ENCODE measurements at regions not wholly inside any gene's neighbourhood (a gene's known extent, or its start where the extent isn't known, plus 50 kb on each side); places are given as distances from the start of the nearest gene placed in this dataset.

- DNase-seq (ENCODE audit: extremely low read depth, low read depth) = no peak
- TF ChIP-seq, protein P1, sequence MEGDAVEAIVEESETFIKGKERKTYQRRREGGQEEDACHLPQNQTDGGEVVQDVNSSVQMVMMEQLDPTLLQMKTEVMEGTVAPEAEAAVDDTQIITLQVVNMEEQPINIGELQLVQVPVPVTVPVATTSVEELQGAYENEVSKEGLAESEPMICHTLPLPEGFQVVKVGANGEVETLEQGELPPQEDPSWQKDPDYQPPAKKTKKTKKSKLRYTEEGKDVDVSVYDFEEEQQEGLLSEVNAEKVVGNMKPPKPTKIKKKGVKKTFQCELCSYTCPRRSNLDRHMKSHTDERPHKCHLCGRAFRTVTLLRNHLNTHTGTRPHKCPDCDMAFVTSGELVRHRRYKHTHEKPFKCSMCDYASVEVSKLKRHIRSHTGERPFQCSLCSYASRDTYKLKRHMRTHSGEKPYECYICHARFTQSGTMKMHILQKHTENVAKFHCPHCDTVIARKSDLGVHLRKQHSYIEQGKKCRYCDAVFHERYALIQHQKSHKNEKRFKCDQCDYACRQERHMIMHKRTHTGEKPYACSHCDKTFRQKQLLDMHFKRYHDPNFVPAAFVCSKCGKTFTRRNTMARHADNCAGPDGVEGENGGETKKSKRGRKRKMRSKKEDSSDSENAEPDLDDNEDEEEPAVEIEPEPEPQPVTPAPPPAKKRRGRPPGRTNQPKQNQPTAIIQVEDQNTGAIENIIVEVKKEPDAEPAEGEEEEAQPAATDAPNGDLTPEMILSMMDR (IDR thresholded peaks at IDR 0.05; ENCODE audit: low read depth, low read length) = no peak
Observed at GRCh38 chr20:58053391-58054055, 174.9 kb downstream of the ANKRD60 start.

- DNase-seq (ENCODE audit: extremely low read depth, low read depth) = no peak
- TF ChIP-seq, protein P1 (IDR thresholded peaks at IDR 0.05; ENCODE audit: low read depth, low read length) = no peak
Observed at GRCh38 chr20:58051367-58051766, 177.1 kb downstream of the ANKRD60 start.

- TF ChIP-seq, protein P1 (IDR thresholded peaks at IDR 0.05; ENCODE audit: low read depth, low read length) = no peak
- no peak for DNase-seq (ENCODE audit: extremely low read depth, low read depth)
Observed at GRCh38 chr20:58048096-58048702, 180.3 kb downstream of the ANKRD60 start.

DNA sequence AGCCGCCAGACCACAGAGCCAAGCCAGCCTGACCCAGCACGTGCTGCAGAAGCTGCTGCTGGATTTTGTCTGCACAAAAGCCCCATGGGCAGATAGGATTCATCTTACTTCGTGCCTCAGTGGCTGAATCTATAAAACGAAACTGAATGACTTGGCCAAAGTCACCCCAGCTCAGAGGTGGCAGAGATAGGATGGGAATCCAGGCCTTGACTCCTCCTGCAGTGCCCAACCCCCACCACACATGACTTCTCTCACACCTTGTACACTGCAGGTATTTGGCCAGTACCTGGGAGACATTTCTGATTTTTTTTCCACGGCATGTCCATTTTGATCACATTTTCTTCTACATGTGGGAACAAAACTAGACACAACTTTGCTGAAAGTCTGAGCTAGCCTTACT is 182.1 kb downstream of the ANKRD60 start:
- TF ChIP-seq, protein P1 (IDR thresholded peaks at IDR 0.05; ENCODE audit: low read depth, low read length) = no peak
- no peak for DNase-seq (ENCODE audit: extremely low read depth, low read depth)

- TF ChIP-seq, protein P1 (IDR thresholded peaks at IDR 0.05; ENCODE audit: low read depth, low read length) = no peak
- no peak for DNase-seq (ENCODE audit: extremely low read depth, low read depth)
Observed at GRCh38 chr20:58045579-58045978, 182.9 kb downstream of the ANKRD60 start.

DNA sequence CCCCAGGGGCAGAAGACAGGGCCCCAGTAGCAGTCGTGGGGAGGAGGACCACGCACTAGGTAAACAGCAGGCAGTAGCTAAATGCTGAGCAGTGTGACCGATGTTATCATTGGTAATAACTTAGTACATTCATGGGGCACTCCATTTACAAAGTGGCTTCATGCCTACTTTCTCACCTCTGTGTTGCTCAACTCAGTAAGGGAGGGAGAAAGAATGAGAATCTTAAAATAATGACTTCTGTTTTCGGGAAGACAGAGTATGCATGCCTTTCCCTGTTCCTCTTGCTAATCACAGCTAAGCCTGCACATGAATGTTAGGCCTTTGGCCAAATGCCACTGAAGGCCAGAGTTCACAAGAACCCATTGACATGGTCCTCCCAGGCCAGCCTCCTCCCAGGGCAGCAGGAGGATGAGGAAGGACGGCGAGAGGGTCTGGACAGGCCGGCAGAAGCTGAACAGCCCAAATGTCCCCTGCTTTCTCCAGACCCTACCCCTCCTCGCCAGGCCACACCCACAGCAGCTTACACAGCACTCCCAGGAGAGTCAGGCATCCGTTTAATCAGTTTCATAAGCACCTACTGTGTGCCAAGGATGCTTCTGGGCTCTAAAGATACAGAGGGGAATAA is 183.4 kb downstream of the ANKRD60 start:
- TF ChIP-seq, protein P1 (IDR thresholded peaks at IDR 0.05; ENCODE audit: low read depth, low read length) = no peak
- no peak for DNase-seq (ENCODE audit: extremely low read depth, low read depth)

- TF ChIP-seq, protein P1 (IDR thresholded peaks at IDR 0.05; ENCODE audit: low read depth, low read length) = no peak
- no peak for DNase-seq (ENCODE audit: extremely low read depth, low read depth)
Observed at GRCh38 chr20:58044286-58044685, 184.2 kb downstream of the ANKRD60 start.
